Lung (tissue), 11 donors: ENCODE measurements at regions not wholly inside any gene's neighbourhood (a gene's known extent, or its start where the extent isn't known, plus 50 kb on each side); places are given as distances from the start of the nearest gene placed in this dataset.

Experiments
- ATAC-seq: fragments of 200-7000 bp; cut with Tn5 transposase; one replicate; pipeline ENCODE4 v1.9.1; 2020; ENCODE audit warnings: moderate number of reproducible peaks; ENCODE audit not compliant: insufficient read depth, low FRiP score
- DNase-seq, 3 donors: peaks; one replicate each; pipeline ENCODE4 v3.0.0-alpha.2; 2013 to 2017
- H3K27ac ChIP-seq, 2 donors: one replicate each; pipeline ENCODE4 v1.5.1; 2013; ENCODE audit warnings: mild to moderate bottlenecking in 2 of 2, moderate library complexity in 2 of 2, control low read depth in 1 of 2, inconsistent platforms in 1 of 2, low read depth in 1 of 2, low read length in 1 of 2
- H3K27me3 ChIP-seq, 3 donors: one replicate each; pipeline ENCODE4 v1.5.1; 2013; ENCODE audit warnings: low read length in 2 of 3; ENCODE audit not compliant: control insufficient read depth in 3 of 3, insufficient read depth in 3 of 3
- H3K36me3 ChIP-seq, 4 donors: one replicate each; pipeline ENCODE4 v1.5.1; 2013; ENCODE audit warnings: low read length in 4 of 4, mild to moderate bottlenecking in 1 of 4, moderate library complexity in 1 of 4; ENCODE audit not compliant: control insufficient read depth in 4 of 4, insufficient read depth in 4 of 4
- H3K4me1 ChIP-seq, 5 donors: one replicate each; pipeline ENCODE4 v1.5.1; 2013; ENCODE audit warnings: low read length in 5 of 5, mild to moderate bottlenecking in 2 of 5, moderate library complexity in 1 of 5; ENCODE audit not compliant: control insufficient read depth in 5 of 5, insufficient read depth in 5 of 5
- H3K4me3 ChIP-seq: one replicate; pipeline ENCODE4 v1.5.1; 2013; ENCODE audit warnings: mild to moderate bottlenecking, control low read depth, moderate library complexity
- H3K9ac ChIP-seq, 2 donors: one replicate each; pipeline ENCODE4 v1.5.1; 2013; ENCODE audit warnings: low read length in 2 of 2, control low read depth in 1 of 2; ENCODE audit not compliant: insufficient read depth in 1 of 2
- H3K9me3 ChIP-seq, 4 donors: one replicate each; pipeline ENCODE4 v1.5.1; 2013; ENCODE audit warnings: low read length in 3 of 4, mild to moderate bottlenecking in 1 of 4, moderate library complexity in 1 of 4; ENCODE audit not compliant: control insufficient read depth in 4 of 4, insufficient read depth in 3 of 4
- WGBS, 2 donors: extraction: QIAGEN DNeasy Blood & Tissue Kit; methylation state at CpG; one replicate each; pipeline ENCODE4 v1.1.7; 2013; 5-methylcytosine and 5-hydroxymethylcytosine counted together
- TF ChIP-seq, protein P1 (sequence below): IDR thresholded peaks from 2 replicates; pipeline ENCODE4 v1.5.1; 2012; ENCODE audit warnings: mild to moderate bottlenecking; ENCODE audit errors: control extremely low read depth, extremely low read depth
- donor health status: control.
- donor health status: control.
- donor health status: Bipolar disorder and iron deficiency.
- donor health status: healthy.
- donor health status: DM: yes; HTN: yes; CAD: no.

- TF ChIP-seq, protein P1, sequence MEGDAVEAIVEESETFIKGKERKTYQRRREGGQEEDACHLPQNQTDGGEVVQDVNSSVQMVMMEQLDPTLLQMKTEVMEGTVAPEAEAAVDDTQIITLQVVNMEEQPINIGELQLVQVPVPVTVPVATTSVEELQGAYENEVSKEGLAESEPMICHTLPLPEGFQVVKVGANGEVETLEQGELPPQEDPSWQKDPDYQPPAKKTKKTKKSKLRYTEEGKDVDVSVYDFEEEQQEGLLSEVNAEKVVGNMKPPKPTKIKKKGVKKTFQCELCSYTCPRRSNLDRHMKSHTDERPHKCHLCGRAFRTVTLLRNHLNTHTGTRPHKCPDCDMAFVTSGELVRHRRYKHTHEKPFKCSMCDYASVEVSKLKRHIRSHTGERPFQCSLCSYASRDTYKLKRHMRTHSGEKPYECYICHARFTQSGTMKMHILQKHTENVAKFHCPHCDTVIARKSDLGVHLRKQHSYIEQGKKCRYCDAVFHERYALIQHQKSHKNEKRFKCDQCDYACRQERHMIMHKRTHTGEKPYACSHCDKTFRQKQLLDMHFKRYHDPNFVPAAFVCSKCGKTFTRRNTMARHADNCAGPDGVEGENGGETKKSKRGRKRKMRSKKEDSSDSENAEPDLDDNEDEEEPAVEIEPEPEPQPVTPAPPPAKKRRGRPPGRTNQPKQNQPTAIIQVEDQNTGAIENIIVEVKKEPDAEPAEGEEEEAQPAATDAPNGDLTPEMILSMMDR: no peak
- WGBS, 2 donors: 92 to 93% methylated on average over 8 of the region's 8 CpGs
Measured at GRCh38 chr20:55740076-55740475, 265.2 kb downstream of the CBLN4 start.

DNA sequence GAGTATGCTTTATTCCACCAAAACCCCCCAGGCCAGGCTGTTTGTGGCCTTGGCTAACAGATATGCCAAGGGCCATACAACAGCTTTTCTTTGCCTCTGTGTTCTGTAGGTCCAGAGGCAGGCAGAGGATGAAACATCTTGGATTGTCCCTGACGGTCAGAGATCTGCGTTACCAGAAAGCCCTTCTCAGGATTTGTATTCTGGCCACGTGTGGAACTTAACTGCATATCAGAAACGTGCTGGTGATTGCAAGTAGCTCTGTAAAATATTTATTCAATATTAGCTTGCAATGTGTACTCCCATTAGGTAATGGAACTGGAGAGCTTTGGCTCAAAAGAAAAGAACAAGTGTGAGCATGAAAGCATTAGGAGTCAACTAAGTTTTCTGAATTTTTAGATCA lies 275.0 kb downstream of the CBLN4 start:
- Histone ChIP-seq H3K9me3 (peaks cover 0 to 2% (median 0%) of the 10 kb centered on the region in 4 donors), H3K27ac (no peak overlapping the region), H3K4me1 (peaks cover 0 to 2% (median 0%) of the 10 kb centered on the region in 5 donors), H3K9ac (no peak overlapping the region), H3K4me3 (no peak overlapping the region), H3K36me3 (no peaks in the 10 kb centered on the region), H3K27me3 (no peaks in the 10 kb centered on the region)
- ATAC-seq (no peak), DNase-seq (no peak)
- TF ChIP-seq, protein P1: no peak
- 62 to 78% methylated on average over 4 of the region's 4 CpGs for WGBS, 2 donors

More at GRCh38 chr20:55740076-55740475, 265.2 kb downstream of the CBLN4 start:
- no peaks in the 10 kb centered on the region for H3K27me3 ChIP-seq
- DNase-seq: no peak
- H3K27ac ChIP-seq: no peak overlapping the region
- no peaks in the 10 kb centered on the region for H3K4me1 ChIP-seq
- ATAC-seq: no peak
- H3K9me3 ChIP-seq: no peaks in the 10 kb centered on the region
- H3K4me3 ChIP-seq: no peak overlapping the region
- H3K36me3 ChIP-seq: no peaks in the 10 kb centered on the region
- H3K9ac ChIP-seq: no peak overlapping the region

DNA sequence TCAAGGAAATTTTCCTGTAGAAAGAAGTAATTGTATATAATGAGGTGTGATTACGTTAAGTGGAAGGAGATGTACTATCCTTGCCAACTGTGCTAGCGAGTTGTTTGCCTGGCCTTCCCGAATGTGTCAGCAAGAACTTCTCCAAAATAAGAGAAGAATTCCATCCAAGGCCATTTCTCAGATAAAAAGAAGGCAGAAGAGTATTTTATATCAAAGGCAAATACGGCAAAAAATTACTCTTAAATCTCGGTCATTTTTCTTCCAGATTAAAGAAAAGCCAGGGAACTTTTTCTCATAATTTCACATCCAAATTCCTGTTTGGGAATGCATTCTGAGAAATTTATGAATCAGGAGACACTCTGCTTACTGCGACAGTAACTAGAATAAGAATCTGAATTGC lies 290.6 kb downstream of the CBLN4 start:
- TF ChIP-seq, protein P1: no peak
- no peaks in the 10 kb centered on the region for H3K27me3 ChIP-seq
- peaks cover 0 to 5% (median under 1%) of the 10 kb centered on the region in 4 donors for H3K9me3 ChIP-seq
- peaks cover 0 to 12% (median 0%) of the 10 kb centered on the region in 5 donors for H3K4me1 ChIP-seq
- ATAC-seq: no peak
- no peak overlapping the region for H3K27ac ChIP-seq
- H3K4me3 ChIP-seq: no peak overlapping the region
- no peaks in the 10 kb centered on the region for H3K36me3 ChIP-seq
- peak in 2 of 3 donors; percentile 50 to 57 for DNase-seq
- 60 to 85% methylated on average over 6 of the region's 6 CpGs for WGBS, 2 donors
- no peak overlapping the region for H3K9ac ChIP-seq

DNA sequence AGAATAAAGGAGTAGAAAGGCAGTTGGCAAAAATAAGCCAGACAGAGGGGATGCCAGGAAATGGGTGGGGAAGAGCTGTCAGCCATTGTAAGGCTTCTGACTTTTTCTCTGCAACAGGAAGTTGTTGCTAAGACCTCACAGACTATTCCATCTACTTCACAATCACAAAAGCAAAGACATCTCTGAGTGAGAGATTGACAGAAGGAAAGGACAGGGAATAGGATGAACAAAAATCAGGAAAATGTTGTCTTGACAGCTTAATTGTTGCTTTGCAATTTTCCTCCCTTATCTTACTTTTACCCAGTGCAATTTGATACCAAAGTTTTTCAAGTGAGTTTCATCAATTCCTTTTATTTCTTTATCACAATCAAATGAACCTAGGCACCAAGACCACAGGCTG lies 291.2 kb downstream of the CBLN4 start:
- no peaks in the 10 kb centered on the region for H3K36me3 ChIP-seq
- TF ChIP-seq, protein P1: no peak
- H3K9me3 ChIP-seq: peaks cover 0 to 5% (median 2%) of the 10 kb centered on the region in 4 donors
- H3K27me3 ChIP-seq: no peaks in the 10 kb centered on the region
- no peak overlapping the region for H3K4me3 ChIP-seq
- H3K27ac ChIP-seq: no peak overlapping the region
- H3K9ac ChIP-seq: no peak overlapping the region
- ATAC-seq (no peak), DNase-seq (peak in 2 of 3 donors; percentile 13 to 27)
- peaks cover 0 to 12% (median 0%) of the 10 kb centered on the region in 5 donors for H3K4me1 ChIP-seq
